CD4-positive, alpha-beta T cell (primary cell): ENCODE measurements at regions not wholly inside any gene's neighbourhood (a gene's known extent, or its start where the extent isn't known, plus 50 kb on each side); places are given as distances from the start of the nearest gene placed in this dataset.

Experiments
- ATAC-seq: fragments of 200-7000 bp; cut with Tn5 transposase; one replicate; pipeline ENCODE4 v1.10.0; 2022; ENCODE audit warnings: mild to moderate bottlenecking; ENCODE audit not compliant: poor library complexity
- CTCF ChIA-PET: fragments of 350-600 bp; sonication (Branson Sonifier 250); formaldehyde crosslinking; loops from one replicate; lab custom pipeline; 2021; ENCODE audit warnings: antibody characterized with exemption, inconsistent platforms; lab: Charles Lee
- POLR2A ChIA-PET: fragments of 350-600 bp; sonication (Branson Sonifier 250); formaldehyde crosslinking; loops from one replicate; lab custom pipeline; 2021; ENCODE audit warnings: antibody characterized with exemption, inconsistent platforms; lab: Charles Lee
- DNase-seq, 14 experiments: peaks; one replicate each; pipeline ENCODE4 v3.0.0-alpha.2; 2013 to 2020; ENCODE audit warnings: mixed read lengths in 2 of 14
- H3K27ac ChIP-seq, 2 donors: one replicate each; pipeline versions ENCODE4 v1.5.1 to v1.7.0; 2013; ENCODE audit warnings: low read length in 2 of 2, low read depth in 1 of 2, mild to moderate bottlenecking in 1 of 2
- H3K27me3 ChIP-seq, 2 experiments: 1 replicate in 1 of 2; 2 replicates in 1 of 2; pipeline versions ENCODE4 v1.6.1 to v1.7.0; 2013; ENCODE audit warnings: low read length in 2 of 2, control low read depth in 1 of 2, mild to moderate bottlenecking in 1 of 2, moderate library complexity in 1 of 2; ENCODE audit not compliant: insufficient read depth in 2 of 2, control insufficient read depth in 1 of 2
- H3K36me3 ChIP-seq: one replicate; pipeline ENCODE4 v1.6.1; 2013; ENCODE audit warnings: low read length, control low read depth; ENCODE audit not compliant: insufficient read depth
- H3K4me1 ChIP-seq: one replicate; pipeline ENCODE4 v1.6.1; 2013; ENCODE audit warnings: low read length, control low read depth; ENCODE audit not compliant: insufficient read depth
- H3K4me3 ChIP-seq: one replicate; pipeline ENCODE4 v1.5.1; 2013; ENCODE audit warnings: mild to moderate bottlenecking, low read length, moderate library complexity
- H3K9me3 ChIP-seq, 2 experiments: 1 replicate in 1 of 2; 2 replicates in 1 of 2; pipeline versions ENCODE4 v1.6.1 to v1.7.0; 2013; ENCODE audit warnings: low read length in 2 of 2, mild to moderate bottlenecking in 2 of 2, control low read depth in 1 of 2, moderate library complexity in 1 of 2; ENCODE audit not compliant: control insufficient read depth in 1 of 2, insufficient read depth in 1 of 2
- H3K27ac Mint-ChIP-seq: one replicate; pipeline ENCODE4 v1.8.0; 2020; ENCODE audit warnings: mixed read lengths
- H3K27me3 Mint-ChIP-seq: one replicate; pipeline ENCODE4 v1.8.0; 2021; ENCODE audit warnings: mixed read lengths
- H3K36me3 Mint-ChIP-seq: one replicate; pipeline ENCODE4 v1.8.0; 2021; ENCODE audit warnings: low read depth, mixed read lengths
- H3K4me1 Mint-ChIP-seq: one replicate; pipeline ENCODE4 v1.8.0; 2021; ENCODE audit warnings: low read depth, mixed read lengths
- H3K4me3 Mint-ChIP-seq: one replicate; pipeline ENCODE4 v1.8.0; 2020; ENCODE audit warnings: mild to moderate bottlenecking, mixed read lengths
- H3K9me3 Mint-ChIP-seq: one replicate; pipeline ENCODE4 v1.8.0; 2020; ENCODE audit warnings: mixed read lengths
- intact Hi-C, 2 experiments: fragments of 100-400 bp; cut with DNase I in 1 of 2; cut with micrococcal nuclease in 1 of 2; formaldehyde crosslinking; loops; one replicate each; pipeline versions ENCODE4 v1.15.1 to v1.9.0; 2023 to 2025; cut with DNase I, micrococcal nuclease
- TF ChIP-seq, protein P1 (sequence below): fragments of 200-600 bp; IDR thresholded peaks from one replicate; pipeline ENCODE4 v1.8.0; 2022; ENCODE audit warnings: antibody characterized with exemption, mild to moderate bottlenecking

DNA sequence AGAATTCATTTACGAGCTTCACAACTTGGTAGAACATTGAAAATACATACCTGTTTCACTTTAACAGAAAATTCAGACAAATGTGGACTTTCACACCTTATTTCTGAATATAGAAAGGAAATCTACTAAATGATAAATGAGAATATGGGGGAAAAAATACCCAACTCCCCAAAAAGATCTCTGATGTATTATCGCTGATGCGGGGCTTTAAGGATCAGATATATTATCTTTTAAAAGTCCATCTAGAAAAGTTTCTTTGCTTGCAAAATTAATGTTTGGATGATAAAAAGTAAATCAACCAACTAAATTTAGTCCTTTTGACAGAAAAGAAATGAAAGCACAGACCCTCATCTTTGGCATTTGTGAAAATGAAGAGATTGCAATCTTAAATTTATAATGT lies 540.1 kb upstream of the CHAC2 start:
- peaks cover 3% of the 10 kb centered on the region for H3K4me1 ChIP-seq
- H3K27ac Mint-ChIP-seq, result no peak overlapping the region
- POLR2A ChIA-PET, result no interaction called here

DNA sequence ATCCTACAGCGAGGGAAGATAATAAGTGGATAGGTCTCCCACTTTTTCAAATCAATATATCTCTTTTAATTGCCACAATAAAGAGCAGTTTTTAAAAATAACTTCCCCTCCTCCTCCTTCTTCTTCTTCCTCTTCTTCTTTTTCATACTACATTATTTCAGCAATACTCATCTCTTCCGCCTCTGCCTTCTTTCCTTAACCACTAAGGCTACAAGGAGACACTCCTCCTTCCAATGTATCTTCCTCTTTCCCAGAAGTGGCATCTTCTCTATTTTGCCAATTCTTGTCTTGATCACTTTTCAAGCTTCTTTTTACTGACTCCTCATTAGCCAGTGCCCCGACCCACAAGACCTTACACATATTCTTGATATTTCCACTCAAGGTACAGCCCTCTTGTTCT lies 546.6 kb upstream of the CHAC2 start:
- ChIA-PET POLR2A (no interaction called here), CTCF (no interaction called here)
- H3K27ac Mint-ChIP-seq, result no peak overlapping the region
- intact Hi-C loops, result no loop called here
- peaks cover 0 to 8% of the 10 kb centered on the region in 2 experiments for H3K9me3 ChIP-seq
- H3K9me3 Mint-ChIP-seq, result no peaks in the 10 kb centered on the region
- DNase-seq, result no peak
- no peaks in the 10 kb centered on the region for H3K4me1 Mint-ChIP-seq
- ATAC-seq, result no peak
- no peak overlapping the region for H3K4me3 ChIP-seq
- no peaks in the 10 kb centered on the region for H3K36me3 ChIP-seq
- no peak overlapping the region for H3K27ac ChIP-seq
- TF ChIP-seq, protein P1, sequence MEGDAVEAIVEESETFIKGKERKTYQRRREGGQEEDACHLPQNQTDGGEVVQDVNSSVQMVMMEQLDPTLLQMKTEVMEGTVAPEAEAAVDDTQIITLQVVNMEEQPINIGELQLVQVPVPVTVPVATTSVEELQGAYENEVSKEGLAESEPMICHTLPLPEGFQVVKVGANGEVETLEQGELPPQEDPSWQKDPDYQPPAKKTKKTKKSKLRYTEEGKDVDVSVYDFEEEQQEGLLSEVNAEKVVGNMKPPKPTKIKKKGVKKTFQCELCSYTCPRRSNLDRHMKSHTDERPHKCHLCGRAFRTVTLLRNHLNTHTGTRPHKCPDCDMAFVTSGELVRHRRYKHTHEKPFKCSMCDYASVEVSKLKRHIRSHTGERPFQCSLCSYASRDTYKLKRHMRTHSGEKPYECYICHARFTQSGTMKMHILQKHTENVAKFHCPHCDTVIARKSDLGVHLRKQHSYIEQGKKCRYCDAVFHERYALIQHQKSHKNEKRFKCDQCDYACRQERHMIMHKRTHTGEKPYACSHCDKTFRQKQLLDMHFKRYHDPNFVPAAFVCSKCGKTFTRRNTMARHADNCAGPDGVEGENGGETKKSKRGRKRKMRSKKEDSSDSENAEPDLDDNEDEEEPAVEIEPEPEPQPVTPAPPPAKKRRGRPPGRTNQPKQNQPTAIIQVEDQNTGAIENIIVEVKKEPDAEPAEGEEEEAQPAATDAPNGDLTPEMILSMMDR, result no peak
- H3K27me3 Mint-ChIP-seq, result no peaks in the 10 kb centered on the region
- no peaks in the 10 kb centered on the region for H3K4me1 ChIP-seq
- no peaks in the 10 kb centered on the region for H3K27me3 ChIP-seq
- H3K4me3 Mint-ChIP-seq, result no peak overlapping the region
- H3K36me3 Mint-ChIP-seq, result no peaks in the 10 kb centered on the region

More for the DNA sequence above, 540.1 kb upstream of the CHAC2 start:
- no peak overlapping the region for H3K27ac ChIP-seq
- H3K36me3 ChIP-seq, result no peaks in the 10 kb centered on the region
- H3K36me3 Mint-ChIP-seq, result no peaks in the 10 kb centered on the region
- peaks cover 6% of the 10 kb centered on the region for H3K4me1 Mint-ChIP-seq
- no peaks in the 10 kb centered on the region for H3K9me3 Mint-ChIP-seq
- TF ChIP-seq, protein P1, result no peak
- ATAC-seq (no peak), DNase-seq (no peak)
- no peaks in the 10 kb centered on the region for H3K27me3 ChIP-seq
- no peaks in the 10 kb centered on the region for H3K27me3 Mint-ChIP-seq
- CTCF ChIA-PET, result no interaction called here
- H3K4me3 ChIP-seq, result no peak overlapping the region
- H3K4me3 Mint-ChIP-seq, result no peak overlapping the region
- no peaks in the 10 kb centered on the region for H3K9me3 ChIP-seq
- intact Hi-C loops, result no loop called here

DNA sequence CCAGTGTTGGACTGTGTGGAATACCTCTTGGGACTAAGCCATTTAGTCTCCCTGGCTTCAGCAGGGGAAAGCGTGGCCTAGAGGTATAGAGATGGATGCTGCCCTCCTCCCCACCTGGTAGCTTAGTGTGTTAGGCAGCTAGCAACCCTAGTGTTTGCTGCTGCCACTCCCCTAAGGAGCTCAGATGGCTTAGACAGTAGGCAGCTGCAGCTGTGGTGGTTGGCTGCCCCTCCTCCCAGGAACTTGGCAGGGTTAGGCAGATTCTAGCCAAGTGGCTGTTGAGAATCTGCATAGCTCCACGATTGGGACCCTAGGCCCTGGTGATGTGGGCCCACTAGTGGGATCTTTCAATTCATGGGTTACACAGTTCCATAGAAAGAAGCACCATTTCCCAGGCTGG lies 550.4 kb upstream of the CHAC2 start:
- Histone ChIP-seq H3K27me3 (no peaks in the 10 kb centered on the region), H3K27ac (no peak overlapping the region), H3K4me1 (no peaks in the 10 kb centered on the region), H3K9me3 (peaks cover 0 to 8% of the 10 kb centered on the region in 2 experiments), H3K4me3 (no peak overlapping the region), H3K36me3 (no peaks in the 10 kb centered on the region)
- TF ChIP-seq, protein P1, result no peak
- Mint-ChIP-seq H3K27me3 (no peaks in the 10 kb centered on the region), H3K9me3 (peaks cover 5% of the 10 kb centered on the region), H3K4me1 (no peaks in the 10 kb centered on the region), H3K4me3 (no peak overlapping the region), H3K27ac (no peak overlapping the region), H3K36me3 (no peaks in the 10 kb centered on the region)
- ChIA-PET CTCF (no interaction called here), POLR2A (no interaction called here)
- intact Hi-C loops, result no loop called here
- DNase-seq (no peak), ATAC-seq (no peak)
